ENCODE measurements at regions not wholly inside any gene's neighbourhood (a gene's known extent, or its start where the extent isn't known, plus 50 kb on each side); places are given as distances from the start of the nearest gene placed in this dataset.
"Not testable (repeated sequence)": the region's sequence is repeated elsewhere in the genome, so short reads cannot be mapped to it uniquely, and the experiment has no call there.

GRCh38 chr2:144905956-144906355, 386.0 kb upstream of the ZEB2 start:
- no peak overlapping the region for H3K4me3 ChIP-seq
- no peak for TF ChIP-seq CTCF (IDR thresholded peaks at IDR 0.05)
- no peak for TF ChIP-seq POLR2A (IDR thresholded peaks at IDR 0.05)
- WGBS, 2 donors, result 84 to 90% methylated on average over 2 of the region's 2 CpGs
- DNase-seq, result no peak
- intact Hi-C loops (cut with DNase I; ENCODE audit: low total_unique reads), result no loop called here
- H3K9me3 ChIP-seq, result no peaks in the 10 kb centered on the region
- H3K36me3 ChIP-seq (ENCODE audit: low read depth, missing control alignments), result no peaks in the 10 kb centered on the region
- no peak overlapping the region for H3K27ac ChIP-seq
- no peaks in the 10 kb centered on the region for H3K27me3 ChIP-seq
- H3K4me1 ChIP-seq, result no peaks in the 10 kb centered on the region

GRCh38 chr2:144904612-144905011, 384.7 kb upstream of the ZEB2 start:
- no peak overlapping the region for H3K27ac ChIP-seq
- no peaks in the 10 kb centered on the region for H3K27me3 ChIP-seq
- TF ChIP-seq POLR2A (IDR thresholded peaks at IDR 0.05) (no peak), CTCF (IDR thresholded peaks at IDR 0.05) (no peak)
- WGBS, 2 donors, result 91% methylated on average over 3 of the region's 3 CpGs
- H3K36me3 ChIP-seq (ENCODE audit: low read depth, missing control alignments), result no peaks in the 10 kb centered on the region
- H3K4me1 ChIP-seq, result no peaks in the 10 kb centered on the region
- intact Hi-C loops (cut with DNase I; ENCODE audit: low total_unique reads), result no loop called here
- no peaks in the 10 kb centered on the region for H3K9me3 ChIP-seq
- no peak overlapping the region for H3K4me3 ChIP-seq
- no peak for DNase-seq

DNA sequence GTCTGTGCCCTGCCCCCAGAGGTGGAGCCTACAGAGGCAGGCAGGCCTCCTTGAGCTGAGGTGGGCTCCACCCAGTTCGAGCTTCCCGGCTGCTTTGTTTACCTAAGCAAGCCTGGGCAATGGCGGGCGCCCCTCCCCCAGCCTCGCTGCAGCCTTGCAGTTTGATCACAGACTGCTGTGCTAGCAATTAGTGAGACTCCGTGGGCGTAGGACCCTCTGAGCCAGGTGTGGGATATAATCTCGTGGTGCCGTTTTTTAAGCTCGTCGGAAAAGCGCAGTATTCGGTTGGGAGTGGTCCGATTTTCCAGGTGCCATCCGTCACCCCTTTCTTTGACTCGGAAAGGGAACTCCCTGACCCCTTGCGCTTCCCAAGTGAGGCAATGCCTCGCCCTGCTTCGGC, 383.1 kb upstream of the ZEB2 start:
- DNase-seq; H3K27me3 ChIP-seq; H3K9me3 ChIP-seq; intact Hi-C loops (cut with DNase I; ENCODE audit: low total_unique reads); H3K4me1 ChIP-seq; H3K4me3 ChIP-seq; H3K36me3 ChIP-seq (ENCODE audit: low read depth, missing control alignments); H3K27ac ChIP-seq: not testable (repeated sequence)
- WGBS, 2 donors, result 93 to 97% methylated on average over 14 to 17 of the region's 19 CpGs

DNA sequence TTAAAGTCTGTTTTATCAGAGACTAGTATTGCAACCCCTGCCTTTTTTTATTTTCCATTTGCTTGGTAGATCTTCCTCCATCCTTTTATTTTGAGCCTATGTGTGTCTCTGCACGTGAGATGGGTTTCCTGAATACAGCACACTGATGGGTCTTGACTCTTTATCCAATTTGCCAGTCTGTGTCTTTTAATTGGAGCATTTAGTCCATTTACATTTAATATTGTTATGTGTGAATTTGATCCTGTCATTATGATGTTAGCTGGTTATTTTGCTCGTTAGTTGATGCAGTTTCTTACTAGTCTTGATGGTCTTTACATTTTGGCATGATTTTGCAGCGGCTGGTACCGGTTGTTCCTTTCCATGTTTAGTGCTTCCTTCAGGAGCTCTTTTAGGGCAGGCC, 381.5 kb upstream of the ZEB2 start:
- intact Hi-C loops (cut with DNase I; ENCODE audit: low total_unique reads); DNase-seq; H3K4me1 ChIP-seq; H3K4me3 ChIP-seq; H3K27ac ChIP-seq; H3K9me3 ChIP-seq; H3K27me3 ChIP-seq; H3K36me3 ChIP-seq (ENCODE audit: low read depth, missing control alignments): not testable (repeated sequence)
- 72 to 90% methylated on average over 3 to 4 of the region's 4 CpGs for WGBS, 2 donors

GRCh38 chr2:144896341-144896740, 376.4 kb upstream of the ZEB2 start:
- Histone ChIP-seq H3K9me3 (no peaks in the 10 kb centered on the region), H3K27ac (no peak overlapping the region), H3K27me3 (no peaks in the 10 kb centered on the region), H3K4me3 (no peak overlapping the region), H3K36me3 (ENCODE audit: low read depth, missing control alignments) (no peaks in the 10 kb centered on the region), H3K4me1 (no peaks in the 10 kb centered on the region)
- TF ChIP-seq POLR2A (IDR thresholded peaks at IDR 0.05) (no peak), CTCF (IDR thresholded peaks at IDR 0.05) (no peak)
- WGBS, 2 donors, result 90 to 92% methylated on average over 1 of the region's 1 CpG
- DNase-seq, result no peak
- intact Hi-C loops (cut with DNase I; ENCODE audit: low total_unique reads), result no loop called here

- Histone ChIP-seq H3K27ac (no peak overlapping the region), H3K27me3 (no peaks in the 10 kb centered on the region), H3K9me3 (no peaks in the 10 kb centered on the region), H3K4me1 (no peaks in the 10 kb centered on the region), H3K36me3 (ENCODE audit: low read depth, missing control alignments) (no peaks in the 10 kb centered on the region), H3K4me3 (no peak overlapping the region)
- DNase-seq, result no peak
- TF ChIP-seq POLR2A (IDR thresholded peaks at IDR 0.05), result no peak
- TF ChIP-seq CTCF (IDR thresholded peaks at IDR 0.05), result no peak
- WGBS, 2 donors, result 72% methylated on average over 8 of the region's 8 CpGs
- intact Hi-C loops (cut with DNase I; ENCODE audit: low total_unique reads), result no loop called here
Observed at GRCh38 chr2:144894612-144895599, 375.0 kb upstream of the ZEB2 start.

Data from testis (tissue), 2 donors.